PC-9 (cell line): ENCODE measurements at regions not wholly inside any gene's neighbourhood (a gene's known extent, or its start where the extent isn't known, plus 50 kb on each side); places are given as distances from the start of the nearest gene placed in this dataset.

Experiments used
- BruUV-seq: library from RNA; stranded (reverse); fragments of 400-500 nt; replicated peaks from 2 replicates; lab custom pipeline; 2021; lab: Mats Ljungman, UMichigan
- CTCF ChIA-PET: fragments of 300-600 bp; sonication (Branson Sonifier 250); formaldehyde crosslinking; loops from one replicate; lab custom pipeline; 2022; ENCODE audit warnings: antibody characterized with exemption; lab: Charles Lee
- POLR2A ChIA-PET: fragments of 300-600 bp; sonication (Branson Sonifier 250); formaldehyde crosslinking; loops from one replicate; lab custom pipeline; 2022; ENCODE audit warnings: antibody characterized with exemption; ENCODE audit not compliant: unreplicated experiment; lab: Charles Lee
- DNase-seq, 2 experiments: peaks; one replicate each; pipeline versions ENCODE4 v3.0.0 to v3.0.0-alpha.2; 2015 to 2022; ENCODE audit warnings: mixed read lengths in 1 of 2
- H2AFZ ChIP-seq: fragments of 200-600 bp; sonication (generic); 2 replicates; pipeline ENCODE4 v1.8.1; 2017; ENCODE audit warnings: antibody characterized with exemption
- H3F3A ChIP-seq: fragments of 200-600 bp; sonication (generic); 2 replicates; pipeline ENCODE4 v1.8.1; 2017; ENCODE audit warnings: antibody characterized with exemption, mild to moderate bottlenecking, low read depth; ENCODE audit not compliant: insufficient read depth
- H3K27ac ChIP-seq: fragments of 200-600 bp; sonication (generic); 2 replicates; pipeline ENCODE4 v1.6.1; 2016; ENCODE audit warnings: mixed run types
- H3K27me3 ChIP-seq: fragments of 200-600 bp; sonication (generic); 2 replicates; pipeline ENCODE4 v1.6.1; 2016; ENCODE audit warnings: low read depth, mixed run types; ENCODE audit not compliant: insufficient read depth
- H3K36me3 ChIP-seq: fragments of 200-600 bp; sonication (generic); 2 replicates; pipeline ENCODE4 v1.6.1; 2016; ENCODE audit warnings: low read depth, mixed run types
- H3K4me1 ChIP-seq: fragments of 200-600 bp; sonication (generic); replicated peaks from 2 replicates; pipeline ENCODE4 v1.6.1; 2016; ENCODE audit warnings: mixed run types; ENCODE audit not compliant: insufficient read depth
- H3K4me2 ChIP-seq: fragments of 200-600 bp; sonication (generic); 2 replicates; pipeline ENCODE4 v1.6.1; 2017; ENCODE audit warnings: mixed run types
- H3K4me3 ChIP-seq: fragments of 200-600 bp; sonication (generic); 2 replicates; pipeline ENCODE4 v1.6.1; 2016; ENCODE audit warnings: mixed run types
- H3K79me2 ChIP-seq: fragments of 200-600 bp; sonication (generic); 2 replicates; pipeline ENCODE4 v1.6.1; 2017; ENCODE audit warnings: low read depth, mixed run types
- H3K9me2 ChIP-seq: fragments of 200-600 bp; sonication (generic); 2 replicates; pipeline ENCODE4 v1.8.1; 2017; ENCODE audit warnings: mild to moderate bottlenecking; ENCODE audit not compliant: insufficient read depth
- H3K9me3 ChIP-seq: fragments of 200-600 bp; sonication (generic); 2 replicates; pipeline ENCODE4 v1.8.1; 2016; ENCODE audit warnings: low read depth; ENCODE audit not compliant: insufficient read depth
- H4K20me1 ChIP-seq: fragments of 200-600 bp; sonication (generic); 2 replicates; pipeline ENCODE4 v1.8.1; 2017; ENCODE audit not compliant: insufficient read depth
- CTCF ChIP-seq: fragments of 200-600 bp; sonication (generic); conservative IDR thresholded peaks from 2 replicates; pipeline ENCODE4 v1.6.1; 2017; ENCODE audit warnings: mixed run types, antibody characterized with exemption, mild to moderate bottlenecking, moderate library complexity
- EZH2 ChIP-seq: fragments of 200-600 bp; sonication (generic); IDR thresholded peaks from 2 replicates; pipeline ENCODE4 v1.8.0; 2017; ENCODE audit warnings: antibody characterized with exemption, low read depth
- intact Hi-C: fragments of 100-400 bp; cut with micrococcal nuclease; formaldehyde crosslinking; loops from one replicate; pipeline ENCODE4 v1.10.0; 2022; ENCODE audit not compliant: unreplicated experiment

DNA sequence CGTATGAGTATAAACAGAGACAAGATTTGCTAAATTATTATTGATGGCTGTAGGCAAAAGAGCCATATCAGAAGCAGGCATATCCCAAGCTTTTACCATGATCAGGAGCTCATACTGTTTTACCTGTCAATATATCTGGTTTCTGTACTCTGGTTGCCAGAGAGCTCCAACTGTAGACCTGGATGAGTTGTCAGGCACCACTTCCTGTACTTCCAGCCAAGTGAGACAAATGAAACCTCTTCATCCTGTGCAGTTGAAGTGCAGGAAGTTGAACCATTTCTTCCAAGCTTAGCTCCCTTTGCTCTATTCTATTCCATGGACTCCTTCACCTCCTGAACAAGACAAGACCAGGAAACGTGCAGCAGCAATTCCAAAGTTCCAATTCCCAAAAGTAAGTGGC lies 115.6 kb downstream of the ZNF281 start:
- DNase-seq: no peak
- no TSS peak for BruUV-seq
- Histone ChIP-seq H3K9me3 (no peaks in the 10 kb centered on the region), H3K4me1 (peaks cover 30% of the 10 kb centered on the region), H4K20me1 (no peaks in the 10 kb centered on the region), H3K4me2 (no peak overlapping the region), H3K27me3 (no peaks in the 10 kb centered on the region), H3K4me3 (no peak overlapping the region), H3K79me2 (no peaks in the 10 kb centered on the region), H3K27ac (no peak overlapping the region), H3F3A (peaks cover 16% of the 10 kb centered on the region), H3K9me2 (no peaks in the 10 kb centered on the region), H3K36me3 (no peaks in the 10 kb centered on the region), H2AFZ (no peak overlapping the region)
- intact Hi-C loops: no loop called here
- ChIA-PET CTCF (interaction anchor here (0.5 kb wide), 1 partner anchor 455 kb away, joined by 7 read pairs; no protein-coding TSS in a partner anchor), POLR2A (no interaction called here)
- TF ChIP-seq CTCF (no peak), EZH2 (no peak)

DNA sequence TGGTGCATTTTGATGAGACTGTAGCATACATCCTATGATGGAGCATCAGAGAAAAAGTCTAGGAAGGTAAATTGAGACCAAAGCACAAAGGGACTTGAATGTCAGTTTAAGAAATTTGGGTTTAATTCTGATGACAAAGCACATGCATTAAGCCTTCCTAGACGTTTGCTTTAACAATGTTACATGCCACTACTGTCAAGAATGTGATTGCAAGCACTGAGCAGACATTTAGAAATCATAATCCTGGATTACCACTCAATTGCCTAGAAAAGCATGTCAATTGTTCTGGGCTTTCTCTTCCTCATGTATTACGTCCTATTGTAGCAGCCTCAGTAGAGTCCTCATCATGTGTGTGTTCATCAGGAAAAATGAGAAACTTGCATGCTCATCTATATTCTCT lies 117.1 kb downstream of the ZNF281 start:
- intact Hi-C loops: no loop called here
- no peak for TF ChIP-seq EZH2
- TF ChIP-seq CTCF: no peak
- no peak overlapping the region for H3K27ac ChIP-seq
- POLR2A ChIA-PET: no interaction called here
- no peaks in the 10 kb centered on the region for H3K36me3 ChIP-seq
- H3K27me3 ChIP-seq: no peaks in the 10 kb centered on the region
- H3K9me2 ChIP-seq: no peaks in the 10 kb centered on the region
- no peak for DNase-seq
- no peak overlapping the region for H3K4me3 ChIP-seq
- H3K4me2 ChIP-seq: no peak overlapping the region
- no peaks in the 10 kb centered on the region for H4K20me1 ChIP-seq
- no peaks in the 10 kb centered on the region for H3K79me2 ChIP-seq
- CTCF ChIA-PET: no interaction called here
- BruUV-seq: no TSS peak
- H2AFZ ChIP-seq: no peak overlapping the region
- no peaks in the 10 kb centered on the region for H3K9me3 ChIP-seq
- peaks cover 16% of the 10 kb centered on the region for H3F3A ChIP-seq
- H3K4me1 ChIP-seq: peaks cover 39% of the 10 kb centered on the region

- no peaks in the 10 kb centered on the region for H3K9me2 ChIP-seq
- DNase-seq: peak in 1 of 2 experiments; percentile 49
- no peak overlapping the region for H2AFZ ChIP-seq
- no peak overlapping the region for H3K27ac ChIP-seq
- intact Hi-C loops: no loop called here
- H3K36me3 ChIP-seq: no peaks in the 10 kb centered on the region
- H3K9me3 ChIP-seq: no peaks in the 10 kb centered on the region
- no TSS peak for BruUV-seq
- no peak overlapping the region for H3K4me2 ChIP-seq
- no peaks in the 10 kb centered on the region for H4K20me1 ChIP-seq
- CTCF ChIA-PET: no interaction called here
- H3F3A ChIP-seq: peaks cover 6% of the 10 kb centered on the region; the same call in 1 of the 2 replicates
- no peaks in the 10 kb centered on the region for H3K79me2 ChIP-seq
- peaks cover 30% of the 10 kb centered on the region for H3K4me1 ChIP-seq
- H3K27me3 ChIP-seq: no peaks in the 10 kb centered on the region
- POLR2A ChIA-PET: no interaction called here
- no peak for TF ChIP-seq CTCF
- no peak for TF ChIP-seq EZH2
- no peak overlapping the region for H3K4me3 ChIP-seq
These were observed 118.7 kb downstream of the ZNF281 start for GRCh38 chr1:200291106-200291505.
